ENCODE measurements at regions not wholly inside any gene's neighbourhood (a gene's known extent, or its start where the extent isn't known, plus 50 kb on each side); places are given as distances from the start of the nearest gene placed in this dataset.
A peak's percentile ranks its signal among the peaks of the same experiment; 100 is the strongest.

- no peak overlapping the region for H2AFZ ChIP-seq (ENCODE audit: low read depth)
- POLR2A ChIA-PET: no interaction called here
- H3K36me3 ChIP-seq (replicated peaks in 1 of 2; ENCODE audit: control insufficient read depth in 1 of 2, insufficient read depth in 2 of 2, low read length in 1 of 2): no peaks in the 10 kb centered on the region
- CTCF ChIA-PET: no interaction called here
- no peaks in the 10 kb centered on the region for H3K9me2 ChIP-seq
- H3K4me2 ChIP-seq: no peak overlapping the region
- H3F3A ChIP-seq (replicated peaks; ENCODE audit: insufficient read depth): no peaks in the 10 kb centered on the region
- no peak overlapping the region for H3K4me3 ChIP-seq (ENCODE audit: low read depth in 2 of 2, low read length in 1 of 2)
- H4K20me1 ChIP-seq (ENCODE audit: insufficient read depth): no peaks in the 10 kb centered on the region
- H3K27me3 ChIP-seq (ENCODE audit: insufficient read depth): no peaks in the 10 kb centered on the region
- H3K27ac ChIP-seq (ENCODE audit: low read depth in 2 of 2, low read length in 1 of 2): no peak overlapping the region
- TF ChIP-seq FOXJ3 (CRISPR knock-in tag; IDR thresholded peaks at IDR 0.05): no peak
- peak; percentile 8; the same call in 1 of the 2 replicates for TF ChIP-seq RAD21 (IDR thresholded peaks at IDR 0.05; ENCODE audit: low read length)
- no peak for TF ChIP-seq POLR2AphosphoS5 (IDR thresholded peaks at IDR 0.05; ENCODE audit: low read depth, low read length)
- TF ChIP-seq, protein P1, sequence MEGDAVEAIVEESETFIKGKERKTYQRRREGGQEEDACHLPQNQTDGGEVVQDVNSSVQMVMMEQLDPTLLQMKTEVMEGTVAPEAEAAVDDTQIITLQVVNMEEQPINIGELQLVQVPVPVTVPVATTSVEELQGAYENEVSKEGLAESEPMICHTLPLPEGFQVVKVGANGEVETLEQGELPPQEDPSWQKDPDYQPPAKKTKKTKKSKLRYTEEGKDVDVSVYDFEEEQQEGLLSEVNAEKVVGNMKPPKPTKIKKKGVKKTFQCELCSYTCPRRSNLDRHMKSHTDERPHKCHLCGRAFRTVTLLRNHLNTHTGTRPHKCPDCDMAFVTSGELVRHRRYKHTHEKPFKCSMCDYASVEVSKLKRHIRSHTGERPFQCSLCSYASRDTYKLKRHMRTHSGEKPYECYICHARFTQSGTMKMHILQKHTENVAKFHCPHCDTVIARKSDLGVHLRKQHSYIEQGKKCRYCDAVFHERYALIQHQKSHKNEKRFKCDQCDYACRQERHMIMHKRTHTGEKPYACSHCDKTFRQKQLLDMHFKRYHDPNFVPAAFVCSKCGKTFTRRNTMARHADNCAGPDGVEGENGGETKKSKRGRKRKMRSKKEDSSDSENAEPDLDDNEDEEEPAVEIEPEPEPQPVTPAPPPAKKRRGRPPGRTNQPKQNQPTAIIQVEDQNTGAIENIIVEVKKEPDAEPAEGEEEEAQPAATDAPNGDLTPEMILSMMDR (IDR thresholded peaks at IDR 0.05): 0 out of 2 replicates have a peak, but pooled peaks have one; percentile 14
- no peak for TF ChIP-seq TEAD4 (IDR thresholded peaks at IDR 0.05; ENCODE audit: borderline replicate concordance, insufficient read depth)
- TF ChIP-seq USF1 (IDR thresholded peaks at IDR 0.05; ENCODE audit: borderline replicate concordance, low read depth): no peak
- TF ChIP-seq, protein P2, sequence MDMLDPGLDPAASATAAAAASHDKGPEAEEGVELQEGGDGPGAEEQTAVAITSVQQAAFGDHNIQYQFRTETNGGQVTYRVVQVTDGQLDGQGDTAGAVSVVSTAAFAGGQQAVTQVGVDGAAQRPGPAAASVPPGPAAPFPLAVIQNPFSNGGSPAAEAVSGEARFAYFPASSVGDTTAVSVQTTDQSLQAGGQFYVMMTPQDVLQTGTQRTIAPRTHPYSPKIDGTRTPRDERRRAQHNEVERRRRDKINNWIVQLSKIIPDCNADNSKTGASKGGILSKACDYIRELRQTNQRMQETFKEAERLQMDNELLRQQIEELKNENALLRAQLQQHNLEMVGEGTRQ (IDR thresholded peaks at IDR 0.05; ENCODE audit: borderline replicate concordance, low read depth, low read length): no peak
- H3K79me2 ChIP-seq (ENCODE audit: insufficient read depth): no peaks in the 10 kb centered on the region
- DNase-seq: no peak
- no peak overlapping the region for H3K9ac ChIP-seq
- H3K4me1 ChIP-seq (ENCODE audit: control insufficient read depth in 1 of 2, insufficient read depth in 2 of 2, low read depth in 1 of 2, low read length in 1 of 2): no peaks in the 10 kb centered on the region
- no peaks in the 10 kb centered on the region for H3K9me3 ChIP-seq
- 37% methylated on average over 5 of the region's 5 CpGs for WGBS (ENCODE audit: low lambda C conversion rate)
Observed at GRCh38 chr3:26963361-26963743, 340.8 kb downstream of the LRRC3B start.

DNA sequence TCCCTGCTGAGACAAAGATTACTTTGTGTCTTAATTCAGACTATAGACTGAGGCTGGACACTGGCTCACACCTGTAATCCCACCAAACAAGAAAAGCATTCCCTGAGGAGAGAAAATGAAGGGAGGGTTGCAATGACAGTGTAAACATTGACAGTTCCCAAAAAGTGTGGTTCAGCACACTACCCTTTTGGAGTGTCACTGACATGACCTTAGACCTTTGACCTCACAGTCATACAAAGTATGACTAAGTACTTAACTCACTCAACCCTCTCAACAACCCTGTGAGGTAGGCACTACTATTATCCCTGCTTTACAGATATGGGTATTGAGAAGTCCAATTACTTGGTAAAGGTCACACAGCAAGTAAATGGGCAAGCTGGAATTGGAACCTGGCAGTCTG lies 341.7 kb downstream of the LRRC3B start:
- no peak for DNase-seq
- Histone ChIP-seq H3K27me3 (ENCODE audit: insufficient read depth) (no peaks in the 10 kb centered on the region), H4K20me1 (ENCODE audit: insufficient read depth) (no peaks in the 10 kb centered on the region), H3K27ac (ENCODE audit: low read depth in 2 of 2, low read length in 1 of 2) (no peak overlapping the region), H3F3A (replicated peaks; ENCODE audit: insufficient read depth) (no peaks in the 10 kb centered on the region), H3K4me2 (no peak overlapping the region), H3K4me1 (ENCODE audit: control insufficient read depth in 1 of 2, insufficient read depth in 2 of 2, low read depth in 1 of 2, low read length in 1 of 2) (no peaks in the 10 kb centered on the region), H3K79me2 (ENCODE audit: insufficient read depth) (no peaks in the 10 kb centered on the region), H3K9ac (no peak overlapping the region), H2AFZ (ENCODE audit: low read depth) (no peak overlapping the region), H3K4me3 (ENCODE audit: low read depth in 2 of 2, low read length in 1 of 2) (no peak overlapping the region), H3K9me2 (no peaks in the 10 kb centered on the region), H3K36me3 (replicated peaks in 1 of 2; ENCODE audit: control insufficient read depth in 1 of 2, insufficient read depth in 2 of 2, low read length in 1 of 2) (no peaks in the 10 kb centered on the region), H3K9me3 (no peaks in the 10 kb centered on the region)
- ChIA-PET CTCF (no interaction called here), POLR2A (no interaction called here)
- TF ChIP-seq JUND (IDR thresholded peaks at IDR 0.05) (no peak), ELF1 (IDR thresholded peaks at IDR 0.05) (no peak), NFIC (IDR thresholded peaks at IDR 0.05; ENCODE audit: borderline replicate concordance) (no peak), SIN3A (IDR thresholded peaks at IDR 0.05; ENCODE audit: borderline replicate concordance, low read depth, low read length) (no peak), TAF1 (IDR thresholded peaks at IDR 0.05; ENCODE audit: borderline replicate concordance, low read depth, low read length) (no peak), TEAD4 (IDR thresholded peaks at IDR 0.05; ENCODE audit: borderline replicate concordance, insufficient read depth) (no peak), FOXJ3 (CRISPR knock-in tag; IDR thresholded peaks at IDR 0.05) (no peak)
- TF ChIP-seq, protein P3, sequence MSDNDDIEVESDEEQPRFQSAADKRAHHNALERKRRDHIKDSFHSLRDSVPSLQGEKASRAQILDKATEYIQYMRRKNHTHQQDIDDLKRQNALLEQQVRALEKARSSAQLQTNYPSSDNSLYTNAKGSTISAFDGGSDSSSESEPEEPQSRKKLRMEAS (IDR thresholded peaks at IDR 0.05; ENCODE audit: low read depth): no peak
- TF ChIP-seq, protein P4, sequence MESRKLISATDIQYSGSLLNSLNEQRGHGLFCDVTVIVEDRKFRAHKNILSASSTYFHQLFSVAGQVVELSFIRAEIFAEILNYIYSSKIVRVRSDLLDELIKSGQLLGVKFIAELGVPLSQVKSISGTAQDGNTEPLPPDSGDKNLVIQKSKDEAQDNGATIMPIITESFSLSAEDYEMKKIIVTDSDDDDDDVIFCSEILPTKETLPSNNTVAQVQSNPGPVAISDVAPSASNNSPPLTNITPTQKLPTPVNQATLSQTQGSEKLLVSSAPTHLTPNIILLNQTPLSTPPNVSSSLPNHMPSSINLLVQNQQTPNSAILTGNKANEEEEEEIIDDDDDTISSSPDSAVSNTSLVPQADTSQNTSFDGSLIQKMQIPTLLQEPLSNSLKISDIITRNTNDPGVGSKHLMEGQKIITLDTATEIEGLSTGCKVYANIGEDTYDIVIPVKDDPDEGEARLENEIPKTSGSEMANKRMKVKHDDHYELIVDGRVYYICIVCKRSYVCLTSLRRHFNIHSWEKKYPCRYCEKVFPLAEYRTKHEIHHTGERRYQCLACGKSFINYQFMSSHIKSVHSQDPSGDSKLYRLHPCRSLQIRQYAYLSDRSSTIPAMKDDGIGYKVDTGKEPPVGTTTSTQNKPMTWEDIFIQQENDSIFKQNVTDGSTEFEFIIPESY (IDR thresholded peaks at IDR 0.05; ENCODE audit: borderline replicate concordance, low read depth): no peak

Measured in SK-N-SH (cell line).